GM21367 (cell line): ENCODE measurements at regions not wholly inside any gene's neighbourhood (a gene's known extent, or its start where the extent isn't known, plus 50 kb on each side); places are given as distances from the start of the nearest gene placed in this dataset.

ENCODE experiments used
- ATAC-seq: cut with Tn5 transposase; IDR thresholded peaks from one replicate; pipeline ENCODE4 v1.9.1; 2021; ENCODE audit not compliant: unreplicated experiment

DNA sequence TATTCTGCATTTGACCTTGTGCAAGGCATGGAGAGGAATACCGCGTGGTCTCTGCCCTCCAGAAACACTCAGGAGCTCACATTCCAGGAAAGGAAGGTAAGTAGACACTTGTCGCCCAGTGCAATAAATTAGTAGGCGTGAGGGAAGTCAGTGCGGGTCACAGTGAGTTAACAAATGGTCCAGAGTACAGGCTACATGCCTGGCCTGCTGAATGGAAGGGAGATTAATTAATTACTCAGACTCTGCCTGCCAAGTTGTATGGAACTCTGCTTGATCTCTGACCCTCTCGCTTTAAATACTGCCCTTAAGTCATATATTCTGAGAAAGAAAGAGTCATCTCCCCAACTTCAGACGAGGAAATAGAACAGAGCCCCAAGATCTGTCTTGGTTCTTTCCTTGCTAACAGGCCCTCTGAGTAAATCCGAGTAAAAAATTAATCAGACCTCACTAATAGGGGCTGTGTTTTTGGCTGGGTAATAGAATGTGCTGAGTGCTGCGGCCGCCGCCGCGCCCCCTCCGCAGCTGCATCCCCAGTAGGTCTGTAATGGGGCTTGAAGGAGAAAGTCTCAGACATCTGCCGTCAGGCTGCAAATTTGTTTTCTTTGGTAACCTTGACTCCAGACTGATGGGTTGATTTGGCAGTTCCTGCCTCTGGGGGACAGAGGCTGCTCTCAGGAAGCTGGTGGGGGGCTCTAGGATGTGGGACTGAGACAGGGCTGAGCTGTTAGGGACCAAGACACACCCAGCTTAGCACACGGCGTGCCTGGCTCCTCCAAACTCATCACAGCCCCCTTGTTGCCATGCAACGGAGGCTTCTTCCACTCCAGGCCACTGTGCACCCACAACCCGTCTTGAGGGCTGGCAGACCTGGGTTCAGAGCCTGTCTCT, 144.4 kb downstream of the NSG2 start:
- no peak for ATAC-seq

DNA sequence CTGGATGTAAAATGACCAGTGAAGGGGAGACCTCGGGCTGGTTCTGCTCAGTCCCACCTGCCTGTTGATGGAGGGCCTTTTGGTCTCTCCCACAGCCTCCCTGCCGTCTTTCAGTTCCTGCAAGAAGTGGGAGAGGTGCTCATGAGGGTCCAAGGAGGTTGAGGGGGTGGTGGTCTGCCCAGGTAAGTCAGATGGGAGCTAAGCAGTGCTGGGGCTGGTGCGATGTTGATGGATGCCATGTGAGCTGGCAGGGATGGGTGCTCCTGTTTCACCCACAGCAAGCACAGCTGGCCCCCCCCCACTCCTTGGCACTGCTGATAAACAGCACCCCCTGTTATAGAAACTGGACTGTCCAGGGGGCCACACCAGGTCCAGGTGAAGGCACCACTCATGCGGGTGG, 145.6 kb downstream of the NSG2 start:
- ATAC-seq = no peak

- ATAC-seq = no peak
These were observed 146.5 kb downstream of the NSG2 start for GRCh38 chr5:174191850-174192655.

DNA sequence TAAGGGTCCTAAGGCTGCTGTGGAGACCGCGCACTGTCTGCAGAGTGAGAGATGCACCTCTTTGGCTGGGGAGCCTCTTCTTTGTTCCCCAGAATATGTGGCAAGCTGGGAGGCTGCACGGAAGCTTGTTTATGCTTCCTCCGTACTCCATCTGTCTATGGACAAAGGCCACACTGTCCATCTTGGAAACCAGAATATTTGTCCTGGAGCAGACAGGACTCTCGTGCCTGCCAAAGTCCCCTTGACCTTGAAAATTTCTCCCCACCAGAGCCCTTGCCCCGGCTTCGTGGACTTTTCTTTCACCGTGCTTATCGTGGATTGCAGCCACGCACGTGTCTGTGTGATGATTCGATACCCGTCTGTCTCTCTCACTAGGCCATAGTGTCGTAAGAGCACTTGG, 147.4 kb downstream of the NSG2 start:
- no peak for ATAC-seq

DNA sequence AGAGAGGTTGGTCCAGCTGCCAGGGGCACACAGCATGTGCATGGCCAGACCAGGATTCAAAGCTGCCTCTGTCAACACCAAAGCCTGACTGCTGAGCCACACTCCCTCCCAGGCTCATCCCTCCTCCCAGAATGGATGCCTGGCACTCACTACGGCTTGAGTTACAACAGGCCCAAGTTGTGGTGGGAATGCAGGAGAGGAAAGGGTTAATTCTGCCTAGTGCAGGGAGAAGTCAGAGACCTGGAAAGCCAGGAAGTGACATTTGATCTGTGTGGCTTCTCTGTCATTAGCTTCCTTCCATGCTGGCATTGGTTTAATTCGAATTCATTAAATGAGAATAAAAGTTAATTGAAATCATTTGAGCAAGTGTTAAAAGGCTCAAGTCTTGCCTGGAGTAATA, 150.0 kb downstream of the NSG2 start:
- ATAC-seq = no peak

GRCh38 chr5:174197929-174198328, 152.4 kb downstream of the NSG2 start:
- ATAC-seq = no peak

GRCh38 chr5:174198541-174198940, 153.0 kb downstream of the NSG2 start:
- no peak for ATAC-seq

DNA sequence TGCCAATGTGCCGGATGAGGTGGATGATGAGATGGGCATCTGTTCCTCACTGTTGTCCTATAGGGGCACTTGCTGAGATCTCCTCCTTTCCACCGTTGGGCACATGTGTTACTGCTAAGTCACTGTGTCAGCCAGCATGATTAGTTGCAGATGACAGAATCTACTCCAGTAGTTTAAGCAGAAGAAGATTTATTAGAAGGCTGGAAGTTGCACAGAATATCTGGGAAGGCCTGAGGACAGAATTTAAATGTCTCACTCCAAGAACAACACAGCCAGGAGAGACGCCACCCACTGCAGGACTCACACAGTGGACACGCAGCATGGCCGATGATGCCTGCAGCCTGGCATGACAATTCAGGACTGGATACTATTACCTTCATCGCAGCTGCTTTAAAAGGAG, 157.5 kb downstream of the NSG2 start:
- ATAC-seq = no peak

DNA sequence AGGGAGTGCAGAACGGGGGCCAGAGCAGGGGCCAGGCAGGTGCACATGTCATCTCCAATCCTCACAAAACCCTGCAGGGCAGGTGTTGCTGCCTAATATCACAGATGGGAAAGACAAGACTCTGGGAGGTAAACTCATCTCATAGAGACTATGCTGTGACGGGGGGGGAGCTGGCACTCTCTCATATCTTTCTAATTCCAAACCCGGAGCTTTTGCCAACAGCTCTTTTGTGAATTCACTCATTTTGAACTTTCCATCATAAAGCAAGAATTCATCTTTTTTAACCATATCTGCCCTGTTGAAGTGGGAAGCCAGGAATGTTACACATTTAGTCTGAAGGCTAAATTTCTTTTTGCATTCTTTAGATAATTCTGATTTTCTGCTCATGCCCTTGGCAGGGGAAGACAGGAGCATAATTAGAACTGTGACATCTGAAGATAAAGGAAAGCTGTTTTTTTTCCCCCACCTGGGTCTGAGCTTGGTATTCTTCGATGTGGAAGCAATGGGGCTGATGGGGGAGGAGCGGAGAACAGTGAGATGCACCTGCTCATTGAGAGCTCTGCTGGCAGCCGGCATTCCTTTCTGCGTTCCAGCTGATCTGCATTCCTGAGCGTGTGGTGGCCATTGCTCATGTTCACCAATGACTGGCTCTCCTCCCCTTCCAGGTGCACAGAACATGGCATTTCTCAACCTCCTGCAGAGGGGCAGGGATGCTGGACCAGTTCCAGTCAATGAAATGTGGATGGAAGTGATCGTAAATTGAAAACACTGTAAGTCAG, 159.2 kb downstream of the NSG2 start:
- ATAC-seq = no peak

GRCh38 chr5:174205939-174206338, 160.4 kb downstream of the NSG2 start:
- ATAC-seq = no peak

- ATAC-seq = no peak
These were observed 165.2 kb downstream of the NSG2 start for GRCh38 chr5:174210596-174211276.

GRCh38 chr5:174211277-174211626, 165.7 kb downstream of the NSG2 start:
- ATAC-seq = no peak

DNA sequence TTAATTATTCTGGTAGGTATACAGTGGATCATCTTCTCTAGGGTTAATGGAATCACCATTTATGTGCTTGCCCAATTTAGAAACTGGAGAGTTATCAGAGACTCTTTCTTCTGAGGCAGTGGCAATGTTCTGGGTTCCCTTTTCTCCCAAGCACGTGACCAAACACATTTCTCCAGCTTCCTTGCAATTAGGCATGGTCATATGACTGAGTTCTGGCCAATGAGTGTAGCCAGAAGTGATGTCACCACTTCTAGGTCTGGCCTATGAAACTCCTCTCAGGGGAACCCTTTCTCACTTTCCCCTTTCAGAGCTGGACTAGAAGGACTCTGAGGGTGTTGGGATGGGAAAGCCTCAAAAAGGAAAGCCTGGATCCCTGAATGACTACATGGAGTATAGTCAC, 172.0 kb downstream of the NSG2 start:
- no peak for ATAC-seq

DNA sequence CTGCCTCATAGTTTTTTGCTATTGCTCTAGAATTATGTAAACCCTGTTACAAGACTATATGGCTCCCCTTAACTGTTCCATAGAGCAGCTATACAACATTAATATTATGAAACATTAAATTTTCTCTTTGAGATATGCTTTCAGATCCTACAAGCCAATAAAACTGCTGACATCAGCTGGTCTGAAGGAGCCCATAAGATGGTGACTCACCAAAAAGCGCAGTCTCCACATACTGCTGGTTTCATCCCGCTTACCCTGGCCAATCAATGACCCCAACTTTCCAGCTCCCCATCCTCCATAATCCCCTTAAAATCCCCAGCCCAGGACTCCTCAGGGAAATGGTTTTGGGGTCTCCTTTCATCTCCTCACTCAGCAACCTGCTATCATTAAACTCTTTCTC, 172.7 kb downstream of the NSG2 start:
- ATAC-seq = no peak

DNA sequence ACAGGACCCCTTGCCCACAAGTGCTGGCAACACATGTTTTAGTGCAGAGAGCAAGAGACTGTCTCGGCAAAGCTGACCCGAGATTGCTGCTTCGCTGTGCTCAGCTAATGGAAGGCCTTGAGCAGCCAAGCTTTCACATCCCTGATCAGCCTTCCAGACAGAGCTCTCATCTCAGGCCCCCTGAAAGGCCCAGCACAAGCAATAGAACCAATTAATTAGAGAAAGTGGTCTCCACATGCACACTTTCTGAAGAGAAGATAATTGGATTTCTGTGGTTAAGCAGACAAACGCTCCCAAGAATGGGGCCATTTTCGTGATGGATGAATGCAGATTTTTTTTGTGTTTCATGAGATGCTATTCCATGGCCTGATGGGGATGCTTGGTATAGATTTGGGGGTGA, 174.9 kb downstream of the NSG2 start:
- no peak for ATAC-seq

DNA sequence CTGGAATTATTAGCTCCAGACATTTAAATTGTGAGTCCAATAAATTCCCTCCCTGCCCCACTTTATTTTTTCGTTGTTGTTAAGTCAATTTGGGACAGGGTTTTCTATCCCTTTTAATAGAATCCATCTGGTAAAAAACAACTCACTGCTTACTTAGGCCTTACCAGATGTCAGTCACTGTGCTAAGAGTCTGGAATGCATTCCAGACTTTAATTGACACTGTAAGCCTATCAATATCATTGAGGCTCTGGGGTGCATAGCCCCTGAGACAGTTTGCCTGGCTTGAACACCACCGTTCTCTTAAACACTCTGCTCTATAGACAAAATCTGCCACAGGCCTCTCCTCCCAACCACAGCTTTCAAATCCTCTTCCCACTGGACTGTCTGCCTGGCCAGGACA, 175.9 kb downstream of the NSG2 start:
- ATAC-seq = no peak

DNA sequence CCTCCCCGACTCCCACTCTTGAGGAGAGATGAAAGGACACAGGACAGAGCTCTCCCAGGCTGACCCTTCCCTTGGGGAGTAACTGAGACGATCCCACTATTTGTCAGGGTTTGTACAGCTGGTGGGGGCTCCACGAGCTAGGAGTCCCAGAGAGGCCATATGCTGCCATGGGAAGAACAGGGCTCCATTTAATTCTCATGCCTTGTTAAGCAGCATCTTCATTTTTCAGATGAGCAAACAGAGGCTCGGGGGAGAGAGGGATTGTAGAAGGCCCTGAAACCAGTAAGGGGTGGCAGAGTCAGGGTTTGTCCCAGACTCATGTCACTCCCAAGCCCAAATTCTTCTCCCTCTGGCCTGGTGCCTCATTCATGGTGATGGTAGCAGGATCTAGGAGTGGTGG, 176.4 kb downstream of the NSG2 start:
- ATAC-seq = no peak

- ATAC-seq = no peak
These were observed 177.4 kb downstream of the NSG2 start for GRCh38 chr5:174222891-174223290.

GRCh38 chr5:174223355-174223754, 177.8 kb downstream of the NSG2 start:
- ATAC-seq = no peak

DNA sequence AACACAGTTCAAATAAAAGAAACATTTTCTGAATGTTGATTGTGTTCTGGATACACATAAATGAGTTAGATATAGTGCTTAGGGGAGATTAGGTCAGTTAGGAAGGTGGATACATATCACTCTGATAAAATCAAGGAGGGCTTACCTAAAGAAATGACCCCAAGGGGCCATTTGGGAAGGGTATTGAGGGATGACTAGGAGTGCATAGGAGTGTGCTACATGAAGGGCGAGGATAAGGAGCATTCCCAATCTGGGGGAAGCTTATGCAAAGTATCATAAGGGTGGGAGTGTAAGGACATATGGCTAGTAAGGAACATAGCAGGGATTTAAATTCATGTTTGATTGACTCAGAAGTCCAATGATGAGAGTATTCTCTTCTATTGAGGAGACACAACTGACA, 183.6 kb downstream of the NSG2 start:
- ATAC-seq = no peak
